Stimulated activated naive CD8-positive, alpha-beta T cell treated with anti-CD3 and anti-CD28 coated beads, Interleukin-15, Interleukin-2, amounts not matched to agents 100 U/mL and 50 U/mL, for 24 hours (primary cell): ENCODE measurements at regions not wholly inside any gene's neighbourhood (a gene's known extent, or its start where the extent isn't known, plus 50 kb on each side); places are given as distances from the start of the nearest gene placed in this dataset.
"Not testable (repeated sequence)": the region's sequence is repeated elsewhere in the genome, so short reads cannot be mapped to it uniquely, and the experiment has no call there.

Source experiments
- ATAC-seq: fragments of 150-1000 bp; cut with Tn5 transposase; one replicate; pipeline ENCODE4 v1.10.0; 2021
- DNase-seq: peaks from one replicate; pipeline ENCODE4 v3.0.0; 2021

DNA sequence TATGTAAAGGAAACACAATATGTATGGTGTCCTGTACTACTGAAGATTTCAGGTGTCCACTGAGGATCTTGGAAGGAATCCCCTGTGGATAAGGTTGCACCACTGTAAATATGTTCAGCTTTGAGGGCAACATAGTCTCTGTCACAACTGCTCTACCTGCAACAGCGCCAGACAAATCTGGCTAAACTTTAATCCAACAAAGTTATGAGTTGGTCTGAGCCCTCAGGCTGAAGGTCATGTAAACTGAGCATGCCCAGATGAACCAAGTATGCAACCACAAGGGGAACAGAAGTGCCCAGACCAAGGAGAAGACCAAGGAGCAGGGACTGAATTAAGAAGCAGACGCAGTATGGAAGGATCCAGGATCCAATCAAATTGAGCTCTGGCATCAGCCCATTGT lies 135.0 kb upstream of the ZNF658 start:
- DNase-seq, ATAC-seq: not testable (repeated sequence)

GRCh38 chr9:66771504-66771903 lies 129.0 kb upstream of the ZNF658 start:
- not testable (repeated sequence) for DNase-seq, ATAC-seq

DNA sequence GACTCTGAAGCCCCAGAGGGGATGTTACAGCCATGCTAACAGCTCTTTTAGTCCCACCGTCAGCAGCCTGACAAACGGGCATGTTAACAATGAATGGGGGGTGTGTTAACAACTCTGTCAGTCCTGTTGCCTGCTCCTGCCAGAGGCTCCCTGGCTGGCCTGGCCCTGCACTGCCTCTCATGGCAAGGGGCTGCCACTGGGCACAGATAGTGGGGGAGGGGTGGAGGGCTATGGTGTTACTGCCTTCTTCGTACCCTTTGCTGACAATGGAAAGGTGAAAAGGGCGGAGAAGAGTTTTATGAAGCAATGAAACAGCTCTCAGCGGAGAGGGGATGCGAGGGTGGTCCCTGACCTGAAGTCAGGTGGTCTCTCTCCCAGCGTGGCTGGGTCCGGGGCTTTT lies 125.9 kb upstream of the ZNF658 start:
- DNase-seq, ATAC-seq: not testable (repeated sequence)

- DNase-seq, ATAC-seq: not testable (repeated sequence)
Measured at GRCh38 chr9:66779944-66780661, 120.4 kb upstream of the ZNF658 start.

- not testable (repeated sequence) for DNase-seq
Measured at GRCh38 chr9:66781240-66781639, 119.3 kb upstream of the ZNF658 start.

DNA sequence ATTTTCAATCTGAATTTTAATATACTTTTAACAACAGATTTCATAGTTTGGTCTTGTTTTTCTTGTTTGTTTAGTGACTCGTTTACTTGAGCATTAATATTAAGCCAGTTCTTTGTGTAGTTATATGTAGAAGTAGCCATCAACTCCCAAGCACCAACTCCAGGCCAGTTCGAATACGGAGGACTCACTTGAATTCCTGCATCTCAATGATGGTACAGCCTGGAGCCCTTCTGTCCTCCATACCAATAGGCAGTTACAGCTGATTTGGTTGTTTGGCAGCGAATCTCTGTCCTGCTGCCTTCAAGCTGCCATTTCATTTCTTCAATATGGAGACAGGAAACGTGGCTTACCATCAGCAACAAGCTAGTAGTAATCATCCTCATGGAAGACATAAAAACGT lies 118.5 kb upstream of the ZNF658 start:
- not testable (repeated sequence) for ATAC-seq, DNase-seq

More at GRCh38 chr9:66781240-66781639, 119.3 kb upstream of the ZNF658 start:
- ATAC-seq = not testable (repeated sequence)

DNA sequence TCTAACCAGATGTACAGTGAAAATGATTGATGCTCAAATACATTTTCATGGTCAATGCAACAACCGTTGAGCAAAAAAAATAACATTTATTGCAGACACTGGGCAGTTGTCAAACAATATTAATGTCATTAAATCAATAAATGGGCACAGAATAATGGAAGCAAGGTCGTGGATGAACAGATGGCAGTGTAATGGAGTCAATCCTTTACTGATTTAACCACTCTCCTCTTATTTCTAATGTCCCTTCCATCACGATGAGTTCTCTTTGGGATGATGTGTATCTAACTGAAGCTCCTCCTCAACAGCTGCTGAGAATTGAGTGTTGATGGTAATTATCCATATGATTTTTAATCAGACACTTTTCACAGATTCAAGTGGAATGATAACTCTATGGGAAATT lies 114.9 kb upstream of the ZNF658 start:
- not testable (repeated sequence) for DNase-seq, ATAC-seq

DNA sequence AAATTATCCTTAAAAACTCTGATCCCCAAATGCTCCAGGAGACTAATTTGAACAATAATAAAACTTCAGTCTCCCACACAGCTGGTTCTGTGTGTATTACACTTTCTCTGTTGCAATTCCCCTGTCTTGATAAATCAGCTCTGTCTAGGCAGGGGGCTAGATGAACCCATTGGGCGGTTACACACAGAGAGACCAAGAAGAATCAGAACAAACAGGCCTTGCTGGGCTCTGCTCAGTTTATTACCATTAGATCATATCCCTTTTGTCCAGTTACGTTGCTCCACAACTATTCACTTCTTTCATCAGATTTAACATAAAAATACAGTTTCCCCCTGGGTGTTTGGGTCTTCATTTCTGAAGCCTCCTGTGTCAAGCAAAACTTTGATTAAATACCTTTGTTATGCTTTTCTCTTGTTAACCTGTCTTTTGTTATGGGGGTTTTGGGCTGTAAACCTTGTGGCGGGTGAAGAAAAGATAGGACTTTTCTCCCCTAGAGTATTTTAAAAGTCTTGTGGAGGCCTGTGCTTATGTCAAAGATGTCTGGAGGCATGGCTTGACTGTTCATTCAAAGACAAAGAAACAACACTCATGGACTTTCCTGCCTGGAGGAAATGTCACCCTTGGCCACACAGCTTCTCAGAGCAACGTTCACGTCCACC lies 109.3 kb upstream of the ZNF658 start:
- not testable (repeated sequence) for DNase-seq, ATAC-seq

DNA sequence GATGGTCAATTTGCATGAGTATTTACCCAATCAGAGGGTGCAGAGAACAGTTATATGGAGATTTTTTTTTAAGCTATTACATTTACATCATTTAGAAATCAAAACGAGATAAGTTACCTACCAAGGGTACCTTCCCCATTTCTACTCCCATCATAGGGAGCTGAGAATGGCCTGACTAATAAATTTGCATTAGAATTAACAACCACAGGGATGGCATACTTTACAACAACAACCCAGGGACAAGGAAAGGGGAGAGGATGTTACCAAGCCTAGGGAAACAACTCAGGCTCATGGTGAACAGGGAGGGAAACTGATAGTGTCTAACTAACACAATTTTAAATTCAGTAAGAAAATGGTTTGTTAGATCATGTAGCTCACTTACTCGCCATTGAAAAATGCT lies 105.8 kb upstream of the ZNF658 start:
- not testable (repeated sequence) for DNase-seq, ATAC-seq

GRCh38 chr9:66795723-66796503 lies 104.6 kb upstream of the ZNF658 start:
- not testable (repeated sequence) for ATAC-seq, DNase-seq

- not testable (repeated sequence) for DNase-seq, ATAC-seq
Measured at GRCh38 chr9:66797905-66798616, 102.5 kb upstream of the ZNF658 start.

GRCh38 chr9:66803619-66804018 lies 96.9 kb upstream of the ZNF658 start:
- DNase-seq, ATAC-seq: not testable (repeated sequence)

- not testable (repeated sequence) for ATAC-seq, DNase-seq
Measured at GRCh38 chr9:66810247-66810646, 90.3 kb upstream of the ZNF658 start.

GRCh38 chr9:66812367-66812766 lies 88.2 kb upstream of the ZNF658 start:
- DNase-seq, ATAC-seq: not testable (repeated sequence)

GRCh38 chr9:66812967-66813366 lies 87.6 kb upstream of the ZNF658 start:
- not testable (repeated sequence) for DNase-seq, ATAC-seq

DNA sequence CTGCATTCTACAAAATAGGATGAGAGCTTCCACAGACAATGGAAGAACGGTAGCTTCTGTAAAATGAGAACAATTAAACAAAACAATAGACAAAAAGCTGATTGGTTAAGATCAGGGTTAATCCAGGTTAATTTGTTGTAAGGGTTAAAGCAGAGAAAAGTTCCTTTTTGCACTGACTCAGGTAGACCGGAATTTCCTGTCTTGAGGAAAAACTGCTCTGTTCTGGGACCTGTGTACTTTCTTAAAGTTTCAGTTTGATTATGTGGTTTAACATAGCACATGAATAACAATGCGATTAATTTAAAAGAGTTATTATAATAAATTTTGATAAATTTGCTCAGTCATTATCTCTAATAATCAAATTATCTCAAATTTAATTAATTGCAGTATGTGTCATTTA lies 86.5 kb upstream of the ZNF658 start:
- ATAC-seq = not testable (repeated sequence)

DNA sequence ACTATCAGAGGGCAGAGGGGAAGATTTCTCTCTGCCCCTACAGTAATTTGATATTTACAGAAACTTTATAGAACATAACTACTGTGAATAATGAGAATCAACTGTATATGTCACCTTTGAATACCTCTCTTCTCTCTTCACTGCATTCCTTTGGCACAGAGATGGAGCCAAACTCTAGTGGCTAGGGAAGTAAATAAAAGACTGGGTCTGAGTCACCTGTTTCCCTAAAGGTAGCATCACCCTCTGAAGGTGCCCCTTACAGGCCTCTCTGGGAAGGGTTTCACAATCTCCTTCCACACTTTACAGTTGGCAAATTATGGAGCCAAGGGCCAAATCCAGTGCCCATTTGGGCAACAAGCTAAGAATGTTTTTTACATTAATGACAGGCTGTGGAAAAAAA lies 81.0 kb upstream of the ZNF658 start:
- ATAC-seq, DNase-seq: not testable (repeated sequence)

More for the DNA sequence above, 86.5 kb upstream of the ZNF658 start:
- not testable (repeated sequence) for DNase-seq

- DNase-seq, ATAC-seq: not testable (repeated sequence)
Measured at GRCh38 chr9:66820014-66820660, 80.4 kb upstream of the ZNF658 start.

DNA sequence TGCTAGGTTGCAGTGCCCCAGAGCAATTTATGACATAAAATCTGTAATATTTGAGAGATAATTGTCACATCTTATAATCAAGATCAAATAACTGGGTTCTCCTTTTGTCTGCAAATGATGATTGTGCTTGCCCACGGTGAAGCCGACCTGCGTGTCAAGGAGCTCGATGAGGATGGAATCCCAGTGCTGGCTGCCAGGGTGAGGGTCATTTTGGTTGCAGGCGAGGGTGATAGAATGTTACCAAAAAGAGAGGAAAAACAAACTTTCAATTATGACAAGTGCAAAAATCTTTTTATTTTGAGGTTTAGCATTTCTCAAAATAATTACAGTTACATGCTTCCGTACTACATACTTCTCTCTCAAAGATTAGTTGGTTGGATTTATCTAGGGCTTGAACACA lies 76.4 kb upstream of the ZNF658 start:
- not testable (repeated sequence) for ATAC-seq, DNase-seq

GRCh38 chr9:66829853-66830252 lies 70.7 kb upstream of the ZNF658 start:
- DNase-seq = not testable (repeated sequence)

More at GRCh38 chr9:66829853-66830252, 70.7 kb upstream of the ZNF658 start:
- ATAC-seq = not testable (repeated sequence)
